ENCODE measurements at regions not wholly inside any gene's neighbourhood (a gene's known extent, or its start where the extent isn't known, plus 50 kb on each side); places are given as distances from the start of the nearest gene placed in this dataset.

- TF ChIP-seq RAD21 (conservative IDR thresholded peaks at IDR 0.05) (no peak), REST (IDR thresholded peaks at IDR 0.05; ENCODE audit: borderline replicate concordance) (no peak), TAF1 (IDR thresholded peaks at IDR 0.05; ENCODE audit: low read depth) (no peak), SMC3 (conservative IDR thresholded peaks at IDR 0.05; ENCODE audit: poor library complexity) (no peak), POLR2AphosphoS5 (IDR thresholded peaks at IDR 0.05) (no peak)
- no peak overlapping the region for H3K9ac ChIP-seq (ENCODE audit: low read length)
- H3K9me2 ChIP-seq (ENCODE audit: insufficient read depth, low read length): no peaks in the 10 kb centered on the region
- H3K27ac ChIP-seq (ENCODE audit: low read length): no peak overlapping the region
- no peaks in the 10 kb centered on the region for H3K27me3 ChIP-seq (ENCODE audit: insufficient read depth, low read depth, low read length)
- H2AFZ ChIP-seq (ENCODE audit: low read depth, low read length): no peak overlapping the region
- H3K9me3 ChIP-seq (ENCODE audit: low read length): no peaks in the 10 kb centered on the region
- H3F3A ChIP-seq (ENCODE audit: insufficient read depth, low read length, poor library complexity, severe bottlenecking): no peaks in the 10 kb centered on the region
- H3K4me3 ChIP-seq (ENCODE audit: low read length): no peak overlapping the region
- H3K36me3 ChIP-seq (ENCODE audit: insufficient read depth, low read length): no peaks in the 10 kb centered on the region
- no peaks in the 10 kb centered on the region for H4K20me1 ChIP-seq (ENCODE audit: insufficient read depth)
- H3K79me2 ChIP-seq (replicated peaks; ENCODE audit: insufficient read depth, low read length): no peaks in the 10 kb centered on the region
- no peak overlapping the region for H3K4me2 ChIP-seq (ENCODE audit: low read length)
These were observed 69.8 kb upstream of the MYCN start for GRCh38 chr2:15870565-15870964.

GRCh38 chr2:15871239-15871783 lies 69.0 kb upstream of the MYCN start:
- Histone ChIP-seq H3F3A (ENCODE audit: insufficient read depth, low read length, poor library complexity, severe bottlenecking) (no peaks in the 10 kb centered on the region), H3K9me2 (ENCODE audit: insufficient read depth, low read length) (no peaks in the 10 kb centered on the region), H3K27ac (ENCODE audit: low read length) (no peak overlapping the region), H3K36me3 (ENCODE audit: insufficient read depth, low read length) (no peaks in the 10 kb centered on the region), H3K27me3 (ENCODE audit: insufficient read depth, low read depth, low read length) (no peaks in the 10 kb centered on the region), H2AFZ (ENCODE audit: low read depth, low read length) (no peak overlapping the region), H4K20me1 (ENCODE audit: insufficient read depth) (no peaks in the 10 kb centered on the region), H3K9ac (ENCODE audit: low read length) (no peak overlapping the region), H3K4me3 (ENCODE audit: low read length) (no peak overlapping the region), H3K79me2 (replicated peaks; ENCODE audit: insufficient read depth, low read length) (no peaks in the 10 kb centered on the region), H3K9me3 (ENCODE audit: low read length) (no peaks in the 10 kb centered on the region), H3K4me2 (ENCODE audit: low read length) (no peak overlapping the region)
- TF ChIP-seq EP300 (conservative IDR thresholded peaks at IDR 0.05; ENCODE audit: poor library complexity, severe bottlenecking) (no peak), REST (IDR thresholded peaks at IDR 0.05; ENCODE audit: borderline replicate concordance) (no peak), SMC3 (conservative IDR thresholded peaks at IDR 0.05; ENCODE audit: poor library complexity) (no peak), CTCF (IDR thresholded peaks at IDR 0.05; ENCODE audit: poor library complexity, severe bottlenecking) (no peak), TAF1 (IDR thresholded peaks at IDR 0.05; ENCODE audit: low read depth) (no peak), MXI1 (conservative IDR thresholded peaks at IDR 0.05; ENCODE audit: poor library complexity, severe bottlenecking) (no peak), EZH2 (IDR thresholded peaks at IDR 0.05; ENCODE audit: borderline replicate concordance, insufficient read depth, low read length, poor library complexity, severe bottlenecking) (no peak), POLR2AphosphoS5 (IDR thresholded peaks at IDR 0.05) (no peak), RAD21 (conservative IDR thresholded peaks at IDR 0.05) (no peak)
